NCI-H526 (cell line): ENCODE measurements at regions not wholly inside any gene's neighbourhood (a gene's known extent, or its start where the extent isn't known, plus 50 kb on each side); places are given as distances from the start of the nearest gene placed in this dataset.
"Not testable (repeated sequence)": the region's sequence is repeated elsewhere in the genome, so short reads cannot be mapped to it uniquely, and the experiment has no call there.

Experiments used
- DNase-seq, 2 experiments: peaks; one replicate each; lab custom pipeline; 2025; lab: John Stamatoyannopoulos, UW

- DNase-seq: no peak
These were observed 217.9 kb upstream of the MOCS1 start for GRCh38 chr6:40152196-40152595.

- DNase-seq: no peak
These were observed 214.8 kb upstream of the MOCS1 start for GRCh38 chr6:40148882-40149573.

GRCh38 chr6:40146902-40147301 lies 212.6 kb upstream of the MOCS1 start:
- DNase-seq: no peak

GRCh38 chr6:40139447-40139846 lies 205.2 kb upstream of the MOCS1 start:
- DNase-seq: no peak

GRCh38 chr6:40138273-40138720 lies 204.0 kb upstream of the MOCS1 start:
- DNase-seq: peak; percentile 14 to 50

GRCh38 chr6:40135491-40136072 lies 201.3 kb upstream of the MOCS1 start:
- DNase-seq: no peak

GRCh38 chr6:40133981-40134380 lies 199.7 kb upstream of the MOCS1 start:
- DNase-seq: not testable (repeated sequence)

- no peak for DNase-seq
These were observed 197.4 kb upstream of the MOCS1 start for GRCh38 chr6:40131675-40132074.

GRCh38 chr6:40128127-40128526 lies 193.9 kb upstream of the MOCS1 start:
- no peak for DNase-seq

GRCh38 chr6:40125680-40126394 lies 191.6 kb upstream of the MOCS1 start:
- DNase-seq: no peak

- DNase-seq: no peak
These were observed 190.7 kb upstream of the MOCS1 start for GRCh38 chr6:40124924-40125323.

GRCh38 chr6:40116832-40117231 lies 182.6 kb upstream of the MOCS1 start:
- DNase-seq: no peak

- no peak for DNase-seq
These were observed 178.1 kb upstream of the MOCS1 start for GRCh38 chr6:40112350-40112749.

GRCh38 chr6:40108736-40109135 lies 174.5 kb upstream of the MOCS1 start:
- DNase-seq: no peak

GRCh38 chr6:40106840-40107239 lies 172.6 kb upstream of the MOCS1 start:
- no peak for DNase-seq

GRCh38 chr6:40098774-40099173 lies 164.5 kb upstream of the MOCS1 start:
- DNase-seq: no peak

GRCh38 chr6:40097590-40097989 lies 163.3 kb upstream of the MOCS1 start:
- no peak for DNase-seq

- DNase-seq: no peak
These were observed 149.1 kb upstream of the MOCS1 start for GRCh38 chr6:40083141-40083920.

GRCh38 chr6:40082278-40083043 lies 148.2 kb upstream of the MOCS1 start:
- no peak for DNase-seq

- DNase-seq: no peak
These were observed 143.5 kb upstream of the MOCS1 start for GRCh38 chr6:40077736-40078135.

GRCh38 chr6:40077315-40077714 lies 143.1 kb upstream of the MOCS1 start:
- DNase-seq: no peak
